CD4-positive, alpha-beta T cell (primary cell): ENCODE measurements at regions not wholly inside any gene's neighbourhood (a gene's known extent, or its start where the extent isn't known, plus 50 kb on each side); places are given as distances from the start of the nearest gene placed in this dataset.
A peak's percentile ranks its signal among the peaks of the same experiment; 100 is the strongest.

Experiments used
- ATAC-seq: fragments of 200-7000 bp; cut with Tn5 transposase; one replicate; pipeline ENCODE4 v1.10.0; 2022; ENCODE audit warnings: mild to moderate bottlenecking; ENCODE audit not compliant: poor library complexity
- CTCF ChIA-PET: fragments of 350-600 bp; sonication (Branson Sonifier 250); formaldehyde crosslinking; loops from one replicate; lab custom pipeline; 2021; ENCODE audit warnings: antibody characterized with exemption, inconsistent platforms; lab: Charles Lee
- POLR2A ChIA-PET: fragments of 350-600 bp; sonication (Branson Sonifier 250); formaldehyde crosslinking; loops from one replicate; lab custom pipeline; 2021; ENCODE audit warnings: antibody characterized with exemption, inconsistent platforms; lab: Charles Lee
- DNase-seq, 14 experiments: peaks; one replicate each; pipeline ENCODE4 v3.0.0-alpha.2; 2013 to 2020; ENCODE audit warnings: mixed read lengths in 2 of 14
- H3K27ac ChIP-seq, 2 donors: one replicate each; pipeline versions ENCODE4 v1.5.1 to v1.7.0; 2013; ENCODE audit warnings: low read length in 2 of 2, low read depth in 1 of 2, mild to moderate bottlenecking in 1 of 2
- H3K27me3 ChIP-seq, 2 experiments: 1 replicate in 1 of 2; 2 replicates in 1 of 2; pipeline versions ENCODE4 v1.6.1 to v1.7.0; 2013; ENCODE audit warnings: low read length in 2 of 2, control low read depth in 1 of 2, mild to moderate bottlenecking in 1 of 2, moderate library complexity in 1 of 2; ENCODE audit not compliant: insufficient read depth in 2 of 2, control insufficient read depth in 1 of 2
- H3K36me3 ChIP-seq: one replicate; pipeline ENCODE4 v1.6.1; 2013; ENCODE audit warnings: low read length, control low read depth; ENCODE audit not compliant: insufficient read depth
- H3K4me1 ChIP-seq: one replicate; pipeline ENCODE4 v1.6.1; 2013; ENCODE audit warnings: low read length, control low read depth; ENCODE audit not compliant: insufficient read depth
- H3K4me3 ChIP-seq: one replicate; pipeline ENCODE4 v1.5.1; 2013; ENCODE audit warnings: mild to moderate bottlenecking, low read length, moderate library complexity
- H3K9me3 ChIP-seq, 2 experiments: 1 replicate in 1 of 2; 2 replicates in 1 of 2; pipeline versions ENCODE4 v1.6.1 to v1.7.0; 2013; ENCODE audit warnings: low read length in 2 of 2, mild to moderate bottlenecking in 2 of 2, control low read depth in 1 of 2, moderate library complexity in 1 of 2; ENCODE audit not compliant: control insufficient read depth in 1 of 2, insufficient read depth in 1 of 2
- H3K27ac Mint-ChIP-seq: one replicate; pipeline ENCODE4 v1.8.0; 2020; ENCODE audit warnings: mixed read lengths
- H3K27me3 Mint-ChIP-seq: one replicate; pipeline ENCODE4 v1.8.0; 2021; ENCODE audit warnings: mixed read lengths
- H3K36me3 Mint-ChIP-seq: one replicate; pipeline ENCODE4 v1.8.0; 2021; ENCODE audit warnings: low read depth, mixed read lengths
- H3K4me1 Mint-ChIP-seq: one replicate; pipeline ENCODE4 v1.8.0; 2021; ENCODE audit warnings: low read depth, mixed read lengths
- H3K4me3 Mint-ChIP-seq: one replicate; pipeline ENCODE4 v1.8.0; 2020; ENCODE audit warnings: mild to moderate bottlenecking, mixed read lengths
- H3K9me3 Mint-ChIP-seq: one replicate; pipeline ENCODE4 v1.8.0; 2020; ENCODE audit warnings: mixed read lengths
- intact Hi-C, 2 experiments: fragments of 100-400 bp; cut with DNase I in 1 of 2; cut with micrococcal nuclease in 1 of 2; formaldehyde crosslinking; loops; one replicate each; pipeline versions ENCODE4 v1.15.1 to v1.9.0; 2023 to 2025; cut with DNase I, micrococcal nuclease
- TF ChIP-seq, protein P1 (sequence below): fragments of 200-600 bp; IDR thresholded peaks from one replicate; pipeline ENCODE4 v1.8.0; 2022; ENCODE audit warnings: antibody characterized with exemption, mild to moderate bottlenecking

- Mint-ChIP-seq H3K27ac (no peak overlapping the region), H3K36me3 (no peaks in the 10 kb centered on the region), H3K4me1 (no peaks in the 10 kb centered on the region), H3K27me3 (no peaks in the 10 kb centered on the region), H3K9me3 (no peaks in the 10 kb centered on the region), H3K4me3 (no peak overlapping the region)
- TF ChIP-seq, protein P1, sequence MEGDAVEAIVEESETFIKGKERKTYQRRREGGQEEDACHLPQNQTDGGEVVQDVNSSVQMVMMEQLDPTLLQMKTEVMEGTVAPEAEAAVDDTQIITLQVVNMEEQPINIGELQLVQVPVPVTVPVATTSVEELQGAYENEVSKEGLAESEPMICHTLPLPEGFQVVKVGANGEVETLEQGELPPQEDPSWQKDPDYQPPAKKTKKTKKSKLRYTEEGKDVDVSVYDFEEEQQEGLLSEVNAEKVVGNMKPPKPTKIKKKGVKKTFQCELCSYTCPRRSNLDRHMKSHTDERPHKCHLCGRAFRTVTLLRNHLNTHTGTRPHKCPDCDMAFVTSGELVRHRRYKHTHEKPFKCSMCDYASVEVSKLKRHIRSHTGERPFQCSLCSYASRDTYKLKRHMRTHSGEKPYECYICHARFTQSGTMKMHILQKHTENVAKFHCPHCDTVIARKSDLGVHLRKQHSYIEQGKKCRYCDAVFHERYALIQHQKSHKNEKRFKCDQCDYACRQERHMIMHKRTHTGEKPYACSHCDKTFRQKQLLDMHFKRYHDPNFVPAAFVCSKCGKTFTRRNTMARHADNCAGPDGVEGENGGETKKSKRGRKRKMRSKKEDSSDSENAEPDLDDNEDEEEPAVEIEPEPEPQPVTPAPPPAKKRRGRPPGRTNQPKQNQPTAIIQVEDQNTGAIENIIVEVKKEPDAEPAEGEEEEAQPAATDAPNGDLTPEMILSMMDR = no peak
- POLR2A ChIA-PET = no interaction called here
- no peaks in the 10 kb centered on the region for H3K27me3 ChIP-seq
- intact Hi-C loops = no loop called here
- no peak overlapping the region for H3K27ac ChIP-seq
- H3K4me3 ChIP-seq = no peak overlapping the region
- H3K4me1 ChIP-seq = no peaks in the 10 kb centered on the region
- H3K9me3 ChIP-seq = no peaks in the 10 kb centered on the region
- CTCF ChIA-PET = no interaction called here
- no peaks in the 10 kb centered on the region for H3K36me3 ChIP-seq
- DNase-seq (peak in 2 of 14 experiments; percentile 12 to 16), ATAC-seq (no peak)
Observed at GRCh38 chr4:74654230-74654681, 140.1 kb downstream of the BTC start.

- TF ChIP-seq, protein P1 = no peak
- DNase-seq (no peak), ATAC-seq (no peak)
- Histone ChIP-seq H3K9me3 (no peaks in the 10 kb centered on the region), H3K4me1 (no peaks in the 10 kb centered on the region), H3K27ac (no peak overlapping the region), H3K36me3 (no peaks in the 10 kb centered on the region), H3K27me3 (no peaks in the 10 kb centered on the region), H3K4me3 (no peak overlapping the region)
- intact Hi-C loops = no loop called here
- H3K4me1 Mint-ChIP-seq = no peaks in the 10 kb centered on the region
- CTCF ChIA-PET = no interaction called here
- no peak overlapping the region for H3K4me3 Mint-ChIP-seq
- H3K27ac Mint-ChIP-seq = no peak overlapping the region
- no peaks in the 10 kb centered on the region for H3K27me3 Mint-ChIP-seq
- no peaks in the 10 kb centered on the region for H3K9me3 Mint-ChIP-seq
- POLR2A ChIA-PET = interaction anchor here (1.0 kb wide), 1 partner anchor 12 kb away, joined by 3 read pairs; no protein-coding TSS in a partner anchor
- no peaks in the 10 kb centered on the region for H3K36me3 Mint-ChIP-seq
Observed at GRCh38 chr4:74656596-74656995, 137.7 kb downstream of the BTC start.

DNA sequence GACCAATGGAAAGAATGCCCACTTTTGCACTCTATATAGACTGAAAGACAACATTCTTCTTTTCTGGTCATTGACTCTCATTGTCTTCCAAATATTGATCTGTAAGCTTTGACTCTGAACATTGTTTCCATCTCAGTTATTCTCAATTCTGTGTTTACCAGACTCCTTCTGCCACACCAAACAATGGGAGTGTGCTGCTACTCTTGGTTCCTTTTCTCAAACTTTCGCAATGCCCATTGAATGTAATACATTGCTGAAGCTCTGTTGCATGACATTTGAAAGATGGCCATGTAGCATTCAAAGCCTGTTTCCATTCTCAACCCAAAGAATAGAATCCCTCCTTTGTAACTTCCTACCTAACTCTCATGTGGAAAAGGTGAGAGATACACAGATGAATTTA, 136.2 kb downstream of the BTC start:
- H3K9me3 Mint-ChIP-seq = no peaks in the 10 kb centered on the region
- Histone ChIP-seq H3K27ac (no peak overlapping the region), H3K4me1 (no peaks in the 10 kb centered on the region), H3K36me3 (no peaks in the 10 kb centered on the region), H3K27me3 (no peaks in the 10 kb centered on the region), H3K9me3 (no peaks in the 10 kb centered on the region), H3K4me3 (no peak overlapping the region)
- ChIA-PET POLR2A (no interaction called here), CTCF (no interaction called here)
- H3K27me3 Mint-ChIP-seq = no peaks in the 10 kb centered on the region
- DNase-seq (no peak), ATAC-seq (no peak)
- no peaks in the 10 kb centered on the region for H3K4me1 Mint-ChIP-seq
- TF ChIP-seq, protein P1 = no peak
- no peak overlapping the region for H3K27ac Mint-ChIP-seq
- H3K4me3 Mint-ChIP-seq = no peak overlapping the region
- intact Hi-C loops = no loop called here
- no peaks in the 10 kb centered on the region for H3K36me3 Mint-ChIP-seq
